Endothelial cell of umbilical vein (primary cell): ENCODE measurements at regions not wholly inside any gene's neighbourhood (a gene's known extent, or its start where the extent isn't known, plus 50 kb on each side); places are given as distances from the start of the nearest gene placed in this dataset.

Source experiments
- BruUV-seq: library from RNA; stranded (reverse); fragments of 400-500 nt; replicated peaks from 2 replicates; lab custom pipeline; 2021; lab: Mats Ljungman, UMichigan
- CTCF ChIA-PET: fragments of 300-600, 350-600 bp; sonication (Branson Sonifier 250); formaldehyde crosslinking; loops from one replicate; lab custom pipeline; 2021; ENCODE audit warnings: antibody characterized with exemption, inconsistent platforms; lab: Charles Lee
- POLR2A ChIA-PET: fragments of 300-600, 350-600 bp; sonication (Branson Sonifier 250); formaldehyde crosslinking; loops from one replicate; lab custom pipeline; 2021; ENCODE audit warnings: antibody characterized with exemption, inconsistent platforms; lab: Charles Lee
- DNase-seq: peaks from one replicate; pipeline ENCODE4 v3.0.0-alpha.2; 2011; ENCODE audit warnings: low read depth, low spot score
- FAIRE-seq: peaks from 2 replicates; lab custom pipeline; 2011; peaks lifted over from hg19 to GRCh38; lab: Jason Lieb, UNC
- H2AFZ ChIP-seq: 2 replicates; pipeline ENCODE4 v1.6.0; 2012; ENCODE audit warnings: low read depth, low read length, control low read depth, inconsistent platforms
- H3K27ac ChIP-seq: 2 replicates; pipeline ENCODE4 v1.5.1; 2011; ENCODE audit warnings: low read depth, mild to moderate bottlenecking, control low read depth, low read length, moderate library complexity; ENCODE audit not compliant: insufficient read depth
- H3K27me3 ChIP-seq, 2 experiments: 2 replicates each; pipeline versions ENCODE4 v1.6.0 to v1.6.1; 2011; ENCODE audit warnings: low read length in 2 of 2, mixed read lengths in 1 of 2; ENCODE audit not compliant: control insufficient read depth in 2 of 2, insufficient read depth in 2 of 2
- H3K36me3 ChIP-seq, 2 experiments: 2 replicates in 1 of 2; 3 replicates in 1 of 2; pipeline ENCODE4 v1.5.1; 2011; ENCODE audit warnings: low read length in 2 of 2, mild to moderate bottlenecking in 1 of 2, moderate library complexity in 1 of 2; ENCODE audit not compliant: control insufficient read depth in 2 of 2, insufficient read depth in 2 of 2; ENCODE audit errors: extremely low read depth in 1 of 2
- H3K4me1 ChIP-seq: 3 replicates; pipeline ENCODE4 v1.5.1; 2011; ENCODE audit warnings: mild to moderate bottlenecking, low read length; ENCODE audit not compliant: control insufficient read depth, insufficient read depth; ENCODE audit errors: extremely low read depth
- H3K4me2 ChIP-seq: 2 replicates; pipeline ENCODE4 v1.6.1; 2011; ENCODE audit warnings: low read length, control low read depth, mixed read lengths; ENCODE audit not compliant: insufficient read depth
- H3K4me3 ChIP-seq, 3 experiments: fragments of 200-600 bp in 1 of 3; sonication (generic), shearing (Covaris generic) in 1 of 3; replicated peaks in 1 of 3; 2 replicates each; pipeline ENCODE4 v1.5.1; 2011 to 2016; ENCODE audit warnings: control low read depth in 3 of 3, low read length in 3 of 3, mild to moderate bottlenecking in 2 of 3, inconsistent platforms in 1 of 3, low read depth in 1 of 3, moderate library complexity in 1 of 3; ENCODE audit not compliant: insufficient read depth in 1 of 3
- H3K79me2 ChIP-seq: 2 replicates; pipeline ENCODE4 v1.6.0; 2012; ENCODE audit warnings: low read length, inconsistent platforms; ENCODE audit not compliant: control insufficient read depth, insufficient read depth
- H3K9ac ChIP-seq: replicated peaks from 2 replicates; pipeline ENCODE3; 2011; ENCODE audit warnings: low read length, control low read depth; ENCODE audit not compliant: insufficient read depth; ENCODE audit errors: extremely low read depth
- H3K9me1 ChIP-seq: replicated peaks from 3 replicates; pipeline ENCODE4 v1.6.0; 2011; ENCODE audit warnings: mild to moderate bottlenecking, low read length; ENCODE audit not compliant: control insufficient read depth, insufficient read depth; ENCODE audit errors: extremely low read depth
- H3K9me3 ChIP-seq: replicated peaks from 2 replicates; pipeline ENCODE4 v1.5.1; 2012; ENCODE audit warnings: low read length, inconsistent platforms; ENCODE audit not compliant: control insufficient read depth, insufficient read depth
- H4K20me1 ChIP-seq: replicated peaks from 2 replicates; pipeline ENCODE3; 2011; ENCODE audit warnings: mild to moderate bottlenecking, low read length; ENCODE audit not compliant: control insufficient read depth, insufficient read depth; ENCODE audit errors: extremely low read depth
- EZH2 ChIP-seq: IDR thresholded peaks from 2 replicates; pipeline ENCODE4 v1.6.1; 2012; ENCODE audit warnings: borderline replicate concordance, low read depth, mild to moderate bottlenecking, moderate library complexity, low read length, inconsistent platforms; ENCODE audit not compliant: severe bottlenecking
- FOS ChIP-seq: IDR thresholded peaks from 2 replicates; pipeline ENCODE4 v1.6.1; 2011; ENCODE audit warnings: mild to moderate bottlenecking, low read length, moderate library complexity, borderline replicate concordance; ENCODE audit not compliant: insufficient read depth
- GATA2 ChIP-seq: IDR thresholded peaks from 2 replicates; pipeline ENCODE4 v1.7.0; 2011; ENCODE audit warnings: low read depth, mild to moderate bottlenecking, moderate library complexity, mixed read lengths, low read length; ENCODE audit not compliant: insufficient read length, insufficient read depth
- JUN ChIP-seq: IDR thresholded peaks from 2 replicates; pipeline ENCODE4 v1.6.1; 2011; ENCODE audit warnings: borderline replicate concordance, low read depth; ENCODE audit not compliant: insufficient read length, insufficient read depth
- MYC ChIP-seq: IDR thresholded peaks from one replicate; pipeline ENCODE4 v1.6.1; 2011; ENCODE audit warnings: mild to moderate bottlenecking, low read depth, low read length
- POLR2A ChIP-seq: IDR thresholded peaks from 2 replicates; pipeline ENCODE4 v1.6.1; 2012; ENCODE audit warnings: low read depth, mild to moderate bottlenecking, control low read depth, low read length
- POLR2AphosphoS5 ChIP-seq: IDR thresholded peaks from 2 replicates; pipeline ENCODE4 v1.6.1; 2012; ENCODE audit warnings: low read depth, mild to moderate bottlenecking, control low read depth, low read length, moderate library complexity; ENCODE audit not compliant: insufficient read depth
- dilution Hi-C: fragments of 300-500 bp; cut with MboI; formaldehyde crosslinking; loops from one replicate; pipeline ENCODE4 v1.15.0; 2019; ENCODE audit warnings: low sequenced_read_pairs; ENCODE audit not compliant: extremely low pct_ligation_motif_present
- intact Hi-C: fragments of 100-400 bp; cut with micrococcal nuclease; formaldehyde crosslinking; loops from one replicate; pipeline ENCODE4 v1.10.0; 2022
- TF ChIP-seq, protein P1 (sequence below), 2 donors: IDR thresholded peaks; 1 replicate in 1 of 2; 2 replicates in 1 of 2; pipeline ENCODE4 v1.5.1; 2011; ENCODE audit warnings: low read length in 2 of 2, mild to moderate bottlenecking in 2 of 2, moderate library complexity in 2 of 2, control low read depth in 1 of 2, inconsistent platforms in 1 of 2, low read depth in 1 of 2; ENCODE audit not compliant: insufficient read depth in 1 of 2; ENCODE audit errors: extremely low read depth in 1 of 2
- TF ChIP-seq, protein P2 (sequence below): IDR thresholded peaks from 2 replicates; pipeline ENCODE4 v1.6.1; 2011; ENCODE audit not compliant: insufficient read depth, insufficient read length

DNA sequence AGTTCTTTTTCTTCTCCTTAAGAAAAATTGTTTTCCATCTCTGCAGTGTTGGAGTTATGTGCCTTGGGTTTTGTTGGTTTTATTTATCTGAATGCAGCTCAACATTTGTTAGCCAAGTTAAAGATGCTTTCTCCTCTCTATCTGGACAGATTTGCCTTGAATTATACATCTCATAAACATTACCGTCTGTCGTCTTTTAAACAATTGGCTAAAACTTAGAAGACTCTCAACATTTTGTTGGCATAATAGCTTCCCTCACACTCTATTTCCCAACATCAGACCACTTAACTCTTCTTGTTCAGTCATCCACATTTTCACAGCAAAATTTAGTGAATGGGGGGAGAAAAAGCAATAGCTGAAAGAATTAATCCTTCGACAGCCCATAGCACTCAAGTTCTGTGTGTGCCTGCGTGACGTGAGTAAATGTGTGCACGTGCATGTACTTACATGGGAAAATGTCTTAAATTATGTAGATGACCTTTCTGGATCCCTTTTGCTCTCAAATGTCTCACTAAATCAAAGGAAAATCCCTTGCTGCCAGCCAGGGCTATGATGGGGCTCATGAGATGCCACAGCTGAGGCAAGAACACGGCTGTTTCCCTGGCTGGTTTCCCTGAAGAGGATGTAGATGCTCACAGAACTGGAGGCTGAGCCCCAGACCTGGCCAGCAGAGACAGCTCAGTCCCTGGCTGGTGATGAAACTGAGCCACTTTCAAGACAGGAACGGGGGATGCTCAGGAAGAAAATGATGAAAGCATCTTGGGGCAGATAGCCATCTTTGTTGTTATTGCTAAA, 382.2 kb downstream of the FBXW7 start:
- no peak for DNase-seq
- TF ChIP-seq, protein P1, sequence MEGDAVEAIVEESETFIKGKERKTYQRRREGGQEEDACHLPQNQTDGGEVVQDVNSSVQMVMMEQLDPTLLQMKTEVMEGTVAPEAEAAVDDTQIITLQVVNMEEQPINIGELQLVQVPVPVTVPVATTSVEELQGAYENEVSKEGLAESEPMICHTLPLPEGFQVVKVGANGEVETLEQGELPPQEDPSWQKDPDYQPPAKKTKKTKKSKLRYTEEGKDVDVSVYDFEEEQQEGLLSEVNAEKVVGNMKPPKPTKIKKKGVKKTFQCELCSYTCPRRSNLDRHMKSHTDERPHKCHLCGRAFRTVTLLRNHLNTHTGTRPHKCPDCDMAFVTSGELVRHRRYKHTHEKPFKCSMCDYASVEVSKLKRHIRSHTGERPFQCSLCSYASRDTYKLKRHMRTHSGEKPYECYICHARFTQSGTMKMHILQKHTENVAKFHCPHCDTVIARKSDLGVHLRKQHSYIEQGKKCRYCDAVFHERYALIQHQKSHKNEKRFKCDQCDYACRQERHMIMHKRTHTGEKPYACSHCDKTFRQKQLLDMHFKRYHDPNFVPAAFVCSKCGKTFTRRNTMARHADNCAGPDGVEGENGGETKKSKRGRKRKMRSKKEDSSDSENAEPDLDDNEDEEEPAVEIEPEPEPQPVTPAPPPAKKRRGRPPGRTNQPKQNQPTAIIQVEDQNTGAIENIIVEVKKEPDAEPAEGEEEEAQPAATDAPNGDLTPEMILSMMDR (IDR thresholded peaks at IDR 0.05; ENCODE audit: extremely low read depth in 1 of 2, insufficient read depth in 1 of 2, low read depth in 1 of 2, low read length in 2 of 2) = no peak
- TF ChIP-seq POLR2AphosphoS5 (no peak), FOS (no peak), JUN (no peak), POLR2A (no peak), EZH2 (no peak), MYC (no peak), GATA2 (no peak)
- TF ChIP-seq, protein P2, sequence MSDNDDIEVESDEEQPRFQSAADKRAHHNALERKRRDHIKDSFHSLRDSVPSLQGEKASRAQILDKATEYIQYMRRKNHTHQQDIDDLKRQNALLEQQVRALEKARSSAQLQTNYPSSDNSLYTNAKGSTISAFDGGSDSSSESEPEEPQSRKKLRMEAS = no peak
- peaks cover 5% of the 10 kb centered on the region in 2 experiments for H3K27me3 ChIP-seq
- no peak overlapping the region for H2AFZ ChIP-seq
- H3K9me1 ChIP-seq = no peaks in the 10 kb centered on the region
- H3K4me1 ChIP-seq = no peaks in the 10 kb centered on the region
- H3K4me3 ChIP-seq = no peak overlapping the region
- no peak overlapping the region for H3K9ac ChIP-seq
- no peaks in the 10 kb centered on the region for H4K20me1 ChIP-seq
- FAIRE-seq = no peak
- H3K79me2 ChIP-seq = no peaks in the 10 kb centered on the region
- intact Hi-C loops (no loop called here), dilution Hi-C loops (no loop called here)
- CTCF ChIA-PET = interaction anchor here (0.8 kb wide), 1 partner anchor 154 kb away, joined by 3 read pairs; no protein-coding TSS in a partner anchor
- H3K36me3 ChIP-seq = no peaks in the 10 kb centered on the region
- POLR2A ChIA-PET = no interaction called here
- BruUV-seq = no TSS peak
- no peaks in the 10 kb centered on the region for H3K9me3 ChIP-seq
- H3K4me2 ChIP-seq = no peak overlapping the region
- no peak overlapping the region for H3K27ac ChIP-seq
